NCI-H446 treated with DMSO at 0.1 percent for 48 hours (cell line): ENCODE measurements at regions not wholly inside any gene's neighbourhood (a gene's known extent, or its start where the extent isn't known, plus 50 kb on each side); places are given as distances from the start of the nearest gene placed in this dataset.
"Not testable (repeated sequence)": the region's sequence is repeated elsewhere in the genome, so short reads cannot be mapped to it uniquely, and the experiment has no call there.

ENCODE experiments used
- DNase-seq: peaks from one replicate; lab custom pipeline; 2025; lab: John Stamatoyannopoulos, UW

- DNase-seq: no peak
Observed at GRCh38 chr13:79187917-79188690, 218.0 kb downstream of the RBM26 start.

DNA sequence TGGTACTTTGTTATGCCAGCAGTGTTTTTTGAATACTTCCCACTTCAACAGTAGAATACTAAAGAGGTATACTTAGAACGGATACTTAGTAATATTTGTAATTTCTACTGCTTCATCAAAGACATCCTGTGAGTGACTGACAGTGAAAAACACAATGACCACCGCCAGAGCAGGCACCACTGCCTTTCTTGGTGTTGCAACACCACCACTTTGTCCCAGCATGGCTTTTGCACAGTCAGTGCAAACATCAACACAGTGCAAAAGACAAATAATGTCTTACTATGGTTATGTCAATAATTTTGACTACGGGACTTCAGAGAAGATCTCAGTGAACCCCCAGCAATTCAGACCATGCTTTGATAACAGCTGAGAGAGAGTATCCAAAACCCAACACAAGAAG lies 220.5 kb downstream of the RBM26 start:
- DNase-seq: no peak

- DNase-seq: no peak
Observed at GRCh38 chr13:79183231-79183630, 222.8 kb downstream of the RBM26 start.

- not testable (repeated sequence) for DNase-seq
Observed at GRCh38 chr13:79173691-79174090, 232.4 kb downstream of the RBM26 start.

GRCh38 chr13:79172924-79173323 lies 233.1 kb downstream of the RBM26 start:
- not testable (repeated sequence) for DNase-seq

DNA sequence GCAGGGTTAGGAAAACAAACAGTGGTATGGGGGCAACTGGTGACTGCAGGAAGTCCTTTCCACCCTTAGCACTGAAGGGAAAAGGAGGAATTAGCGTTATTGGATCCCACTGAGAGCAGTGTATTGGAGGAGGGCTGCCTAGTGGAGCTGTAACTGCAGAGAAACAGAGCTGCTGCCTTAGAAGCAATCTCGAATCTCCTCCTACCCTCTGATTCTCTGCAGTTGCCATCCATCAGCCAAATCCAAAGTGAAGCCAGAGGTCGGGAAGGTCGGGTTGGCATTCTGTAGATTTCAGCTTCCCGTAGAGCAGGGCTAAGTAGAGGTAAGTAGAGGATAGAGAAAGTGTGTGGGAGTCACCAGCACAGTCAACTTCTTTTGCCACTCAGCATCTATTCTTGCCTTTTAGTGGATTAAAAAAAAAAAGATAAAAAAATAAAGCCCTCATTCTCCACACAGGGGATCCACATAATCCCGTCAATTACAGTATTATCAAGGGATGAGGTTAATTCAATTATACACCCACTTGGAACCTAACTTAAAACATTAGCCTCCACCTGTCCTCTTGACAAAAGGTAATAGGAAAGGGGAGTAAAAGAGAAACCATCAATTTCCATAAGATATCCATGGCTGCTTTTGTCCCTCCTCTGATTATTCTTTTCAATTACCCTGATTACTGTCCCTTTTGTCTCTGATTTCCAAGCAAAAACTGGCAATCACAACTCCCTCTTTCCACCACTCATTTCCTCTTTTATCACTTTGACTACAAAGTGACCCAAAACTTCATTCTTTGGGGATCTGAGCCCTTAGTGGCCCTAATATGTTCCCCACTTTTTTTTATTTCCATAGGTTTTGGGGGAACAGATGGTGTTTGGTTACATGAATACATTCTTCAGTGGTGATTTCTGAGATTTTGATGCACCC lies 234.7 kb downstream of the RBM26 start:
- DNase-seq: no peak

DNA sequence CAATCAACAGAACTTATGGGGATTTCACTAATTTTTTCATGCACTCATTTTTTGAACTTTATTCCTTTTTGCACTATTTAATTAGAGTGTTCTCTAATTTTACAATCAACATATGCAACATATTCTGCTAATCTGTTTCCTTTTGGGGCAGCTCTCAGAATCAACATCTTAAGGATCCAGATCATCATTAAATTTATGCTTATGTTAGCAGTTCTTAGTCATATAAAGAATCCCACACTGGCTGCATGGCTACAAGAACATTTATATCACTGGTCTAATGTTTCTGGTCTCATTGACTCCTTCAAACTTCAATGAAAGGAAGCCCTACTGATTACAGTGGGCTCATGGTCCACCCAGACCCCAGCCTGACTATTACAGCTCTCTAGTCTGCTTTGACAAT lies 245.2 kb downstream of the RBM26 start:
- DNase-seq: no peak

- DNase-seq: no peak
Observed at GRCh38 chr13:79155883-79156282, 250.2 kb downstream of the RBM26 start.

DNA sequence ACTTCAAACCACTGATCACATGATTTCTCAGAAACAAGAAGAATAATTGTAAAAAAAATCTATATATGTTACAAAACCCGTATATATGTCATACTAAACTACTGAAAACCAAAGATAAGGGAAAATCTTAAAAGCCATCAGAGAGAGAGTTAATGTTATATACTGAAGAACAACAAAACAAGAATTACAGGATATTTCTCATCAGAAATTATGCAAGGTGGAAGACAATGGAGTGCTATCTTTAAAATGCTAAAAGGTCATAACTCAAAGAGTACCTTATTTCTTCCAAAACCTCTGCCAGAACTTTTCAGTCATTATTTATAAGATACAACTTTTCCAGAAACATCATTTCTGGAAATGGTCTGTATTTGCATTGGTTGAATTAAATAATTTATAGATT lies 256.8 kb downstream of the RBM26 start:
- DNase-seq: no peak

DNA sequence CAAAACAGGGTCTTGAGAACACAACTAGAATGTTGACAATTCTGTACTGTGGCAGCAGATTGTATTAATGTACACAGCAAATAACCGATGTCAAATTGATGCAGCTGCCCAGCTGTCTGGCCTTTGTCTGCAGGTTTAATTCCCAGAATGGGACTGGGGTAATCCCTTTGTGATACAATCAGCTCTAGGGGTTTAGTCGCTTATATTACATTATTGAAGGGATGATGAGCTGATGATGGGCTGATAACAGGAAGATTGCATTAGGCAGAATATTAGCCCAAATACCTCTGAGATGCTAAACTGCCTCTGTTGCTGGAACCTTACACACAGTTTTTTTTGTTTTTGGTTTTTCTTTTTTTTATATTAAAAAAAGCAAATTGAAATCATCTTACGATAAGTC lies 265.0 kb downstream of the RBM26 start:
- DNase-seq: no peak

GRCh38 chr13:79128158-79128557 lies 277.9 kb downstream of the RBM26 start:
- DNase-seq: no peak

GRCh38 chr13:79126706-79127105 lies 279.3 kb downstream of the RBM26 start:
- no peak for DNase-seq

GRCh38 chr13:79124183-79124582 lies 281.9 kb downstream of the RBM26 start:
- no peak for DNase-seq

- no peak for DNase-seq
Observed at GRCh38 chr13:79121286-79121685, 284.8 kb downstream of the RBM26 start.

GRCh38 chr13:79119578-79120107 lies 286.4 kb downstream of the RBM26 start:
- no peak for DNase-seq

DNA sequence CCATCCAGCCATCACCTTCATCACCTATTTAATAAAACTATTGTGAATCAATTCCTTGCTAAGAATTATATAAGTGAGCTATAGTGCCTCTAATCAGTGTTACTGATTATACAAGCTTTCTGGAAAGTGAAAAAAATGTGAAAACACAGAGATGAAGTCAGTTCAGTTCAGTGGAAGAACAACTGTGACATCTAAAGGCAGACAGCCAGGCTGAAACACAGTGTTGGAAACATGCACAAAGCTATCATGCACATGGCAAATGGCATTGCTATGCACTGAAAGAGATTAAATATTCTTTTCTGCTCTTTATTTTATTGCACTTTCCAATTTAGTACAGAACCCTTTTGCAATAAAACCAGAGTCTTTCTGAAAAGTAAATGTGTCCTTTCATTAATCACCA lies 294.0 kb downstream of the RBM26 start:
- no peak for DNase-seq

DNA sequence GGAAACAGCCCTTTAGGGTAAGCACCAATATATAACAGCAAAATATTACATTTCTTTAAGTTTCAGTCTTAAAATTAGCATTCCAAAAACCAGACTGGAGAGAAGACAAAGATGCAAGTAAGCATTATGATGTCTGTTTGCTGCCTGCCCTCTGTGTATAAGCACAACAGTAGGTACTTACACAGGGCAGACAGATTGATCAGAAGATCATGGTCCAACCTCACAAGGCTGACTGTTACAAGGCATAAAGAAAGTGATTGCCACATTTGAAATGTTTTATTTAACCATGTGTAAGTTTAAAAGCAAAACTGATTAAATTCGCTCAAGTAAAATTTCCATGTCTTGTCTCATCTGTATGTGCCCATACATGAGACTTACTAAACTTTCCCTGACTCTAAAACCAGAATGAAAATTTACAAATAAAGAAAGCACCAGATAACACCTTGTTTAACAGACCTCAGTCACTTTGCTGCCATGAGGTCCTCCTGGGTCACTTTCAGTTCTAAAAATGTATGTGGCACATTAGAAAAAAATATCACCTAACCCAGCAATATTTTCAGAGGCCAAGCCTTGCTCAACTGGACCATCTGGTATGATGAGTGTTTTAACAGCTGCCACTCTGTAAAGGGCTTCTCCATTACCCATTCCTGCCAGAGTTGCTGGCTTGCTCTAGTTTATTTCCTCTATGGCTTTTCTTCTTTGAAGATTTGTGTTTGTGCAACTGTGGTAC lies 297.0 kb downstream of the RBM26 start:
- DNase-seq: peak; percentile 9

DNA sequence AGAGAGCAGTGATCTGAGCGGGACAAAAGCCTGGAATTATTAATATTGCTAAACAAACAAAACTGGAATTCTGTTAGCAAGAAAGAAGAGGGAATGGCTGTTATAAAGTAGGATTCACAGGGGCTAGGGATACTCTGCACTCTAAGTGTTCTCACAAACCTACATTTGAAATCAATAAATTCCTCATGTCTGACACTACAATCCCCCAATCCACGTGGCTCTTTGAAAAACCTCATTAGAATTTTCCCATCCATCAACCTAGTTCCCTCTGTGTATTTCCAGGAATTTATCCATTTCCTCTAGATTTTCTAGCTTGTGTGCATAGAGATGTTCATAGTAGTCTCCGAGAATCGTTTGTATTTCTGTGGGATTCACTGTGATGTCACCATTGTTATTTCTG lies 307.5 kb downstream of the RBM26 start:
- no peak for DNase-seq

DNA sequence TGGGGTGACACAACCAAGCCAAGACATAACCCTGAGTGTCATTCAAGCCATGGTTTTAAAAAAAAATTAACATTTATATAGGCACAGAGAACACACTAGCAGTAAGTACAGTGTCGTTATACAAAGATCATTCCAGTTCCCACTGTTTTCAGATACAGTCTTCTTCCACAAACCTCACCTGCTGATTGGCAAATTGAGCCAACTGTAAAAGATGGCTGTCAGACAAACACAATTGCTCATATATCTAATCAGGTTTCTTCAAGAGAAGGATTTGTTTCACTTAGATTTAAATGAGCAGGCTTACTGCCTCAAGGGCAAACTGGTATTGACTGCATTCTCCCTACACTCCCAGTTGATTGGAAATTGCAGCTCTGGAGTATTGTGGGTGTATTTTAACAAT lies 308.9 kb downstream of the RBM26 start:
- DNase-seq: no peak

DNA sequence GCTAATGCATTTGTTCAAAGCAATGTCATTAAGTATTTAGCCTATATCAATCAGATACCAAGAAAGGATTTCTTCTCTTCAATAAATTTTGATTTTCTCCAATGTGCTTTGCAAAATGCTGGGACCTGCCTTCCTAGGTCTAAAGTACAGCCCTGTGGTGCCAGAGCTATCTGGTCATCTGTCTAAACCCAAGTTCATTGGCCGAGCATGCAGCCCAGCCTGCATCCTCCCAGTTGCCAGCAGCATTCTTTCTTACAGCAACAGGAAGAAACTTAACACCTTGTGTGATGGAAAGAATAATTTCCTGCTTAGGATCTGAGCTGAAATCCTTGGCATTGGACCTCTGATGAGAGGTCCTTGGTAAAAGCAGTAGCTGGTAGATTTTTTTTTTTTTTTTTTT lies 310.0 kb downstream of the RBM26 start:
- DNase-seq: no peak

DNA sequence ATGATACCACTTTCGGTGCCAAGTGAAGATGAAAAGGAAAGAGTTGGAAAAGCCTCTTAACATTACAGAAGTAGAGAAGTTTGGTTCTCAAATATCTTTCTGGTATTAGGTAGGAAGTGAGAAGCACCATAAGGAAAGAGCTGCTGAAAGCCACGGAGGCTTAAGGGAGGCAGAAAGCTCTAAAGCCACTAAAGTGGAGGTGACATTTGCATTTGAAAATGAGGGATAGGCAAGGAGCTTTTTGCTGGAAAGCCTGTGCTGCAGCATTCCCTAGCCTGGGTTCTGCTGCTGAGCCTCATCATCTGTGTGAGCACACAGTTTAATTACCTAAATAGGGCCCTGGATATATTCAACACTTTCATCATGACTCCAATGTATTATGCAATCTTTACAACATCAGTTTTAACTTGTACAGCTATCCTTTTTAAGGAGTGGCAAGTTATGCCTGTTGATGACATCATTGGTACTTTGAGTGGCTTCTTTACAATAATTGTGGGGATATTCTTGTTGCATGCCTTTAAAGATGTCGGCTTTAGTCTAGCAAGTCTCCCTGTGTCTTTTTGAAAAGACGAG lies 315.4 kb downstream of the RBM26 start:
- no peak for DNase-seq
